ENCODE measurements at regions not wholly inside any gene's neighbourhood (a gene's known extent, or its start where the extent isn't known, plus 50 kb on each side); places are given as distances from the start of the nearest gene placed in this dataset.

- ChIA-PET CTCF (no interaction called here), POLR2A (no interaction called here)
- H3K27ac Mint-ChIP-seq = no peak overlapping the region
- H3K36me3 Mint-ChIP-seq (ENCODE audit: low read depth) = no peaks in the 10 kb centered on the region
- H3K27me3 Mint-ChIP-seq = no peaks in the 10 kb centered on the region
- H3K9me3 Mint-ChIP-seq = peaks cover 6% of the 10 kb centered on the region
- no peak overlapping the region for H3K4me3 Mint-ChIP-seq
- H3K4me1 Mint-ChIP-seq = no peaks in the 10 kb centered on the region
- no peak for DNase-seq
These were observed 1134.7 kb upstream of the ADGRL2 start for GRCh38 chr1:80666073-80666472.

- CTCF ChIA-PET = no interaction called here
- H3K27me3 Mint-ChIP-seq = no peaks in the 10 kb centered on the region
- POLR2A ChIA-PET = no interaction called here
- DNase-seq = no peak
- peaks cover 6% of the 10 kb centered on the region for H3K9me3 Mint-ChIP-seq
- H3K4me3 Mint-ChIP-seq = no peak overlapping the region
- no peak overlapping the region for H3K27ac Mint-ChIP-seq
- H3K36me3 Mint-ChIP-seq (ENCODE audit: low read depth) = no peaks in the 10 kb centered on the region
- no peaks in the 10 kb centered on the region for H3K4me1 Mint-ChIP-seq
These were observed 1141.6 kb upstream of the ADGRL2 start for GRCh38 chr1:80659161-80659560.

GRCh38 chr1:80657707-80658106, 1143.0 kb upstream of the ADGRL2 start:
- ChIA-PET CTCF (no interaction called here), POLR2A (no interaction called here)
- Mint-ChIP-seq H3K4me1 (no peaks in the 10 kb centered on the region), H3K4me3 (no peak overlapping the region), H3K27me3 (no peaks in the 10 kb centered on the region), H3K27ac (no peak overlapping the region), H3K9me3 (peaks cover 6% of the 10 kb centered on the region), H3K36me3 (ENCODE audit: low read depth) (no peaks in the 10 kb centered on the region)
- DNase-seq = no peak

- H3K36me3 Mint-ChIP-seq (ENCODE audit: low read depth) = no peaks in the 10 kb centered on the region
- H3K4me3 Mint-ChIP-seq = no peak overlapping the region
- DNase-seq = no peak
- ChIA-PET CTCF (no interaction called here), POLR2A (no interaction called here)
- peaks cover 3% of the 10 kb centered on the region for H3K9me3 Mint-ChIP-seq
- no peaks in the 10 kb centered on the region for H3K27me3 Mint-ChIP-seq
- no peak overlapping the region for H3K27ac Mint-ChIP-seq
- H3K4me1 Mint-ChIP-seq = no peaks in the 10 kb centered on the region
These were observed 1143.6 kb upstream of the ADGRL2 start for GRCh38 chr1:80657044-80657643.

DNA sequence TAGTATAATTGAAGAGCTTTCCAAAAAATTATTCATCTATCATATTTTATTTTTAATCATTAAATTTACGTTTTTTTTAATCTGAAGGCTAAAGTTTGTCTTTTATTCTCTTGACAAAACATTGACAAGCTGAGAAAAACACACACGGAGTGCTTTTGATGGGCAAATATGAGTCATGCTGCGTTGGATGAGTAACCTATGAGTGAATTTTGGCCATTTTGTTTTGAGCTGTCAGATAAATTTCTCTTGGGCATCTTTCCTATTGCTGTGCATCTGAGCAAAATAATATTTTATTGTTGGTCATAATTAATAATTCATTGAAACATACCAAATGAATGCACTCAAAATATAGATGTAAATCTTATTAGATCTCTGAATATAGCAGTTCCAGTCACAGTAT, 1144.1 kb upstream of the ADGRL2 start:
- Mint-ChIP-seq H3K4me3 (no peak overlapping the region), H3K36me3 (ENCODE audit: low read depth) (no peaks in the 10 kb centered on the region), H3K4me1 (no peaks in the 10 kb centered on the region), H3K27ac (no peak overlapping the region), H3K27me3 (no peaks in the 10 kb centered on the region), H3K9me3 (peaks cover 2% of the 10 kb centered on the region)
- no peak for DNase-seq
- POLR2A ChIA-PET = no interaction called here
- CTCF ChIA-PET = no interaction called here

GRCh38 chr1:80656014-80656636, 1144.6 kb upstream of the ADGRL2 start:
- Mint-ChIP-seq H3K27me3 (no peaks in the 10 kb centered on the region), H3K4me1 (no peaks in the 10 kb centered on the region), H3K36me3 (ENCODE audit: low read depth) (no peaks in the 10 kb centered on the region), H3K4me3 (no peak overlapping the region), H3K9me3 (peaks cover 2% of the 10 kb centered on the region), H3K27ac (no peak overlapping the region)
- CTCF ChIA-PET = no interaction called here
- POLR2A ChIA-PET = no interaction called here
- no peak for DNase-seq

DNA sequence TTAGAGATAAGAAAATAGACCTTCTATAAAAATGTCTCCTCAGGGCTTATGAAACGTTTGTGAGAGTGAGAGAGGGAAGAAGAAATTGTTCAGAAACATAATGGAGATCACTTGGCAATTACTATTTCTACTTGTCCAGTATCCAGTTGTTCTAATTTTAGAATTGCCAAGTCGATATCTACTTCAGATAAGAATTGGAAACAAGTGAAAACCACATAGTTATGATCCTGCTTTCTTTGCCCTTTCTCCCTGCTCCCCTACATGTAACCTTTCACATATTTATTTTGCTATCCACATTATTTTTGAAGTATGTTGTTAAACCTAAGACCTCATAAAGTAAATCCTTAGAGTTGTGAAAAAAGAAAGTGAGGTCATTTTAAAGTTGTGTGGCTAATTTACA, 1154.7 kb upstream of the ADGRL2 start:
- POLR2A ChIA-PET = no interaction called here
- CTCF ChIA-PET = no interaction called here
- no peaks in the 10 kb centered on the region for H3K9me3 Mint-ChIP-seq

GRCh38 chr1:80645621-80646020, 1155.1 kb upstream of the ADGRL2 start:
- no peak overlapping the region for H3K27ac Mint-ChIP-seq
- no peaks in the 10 kb centered on the region for H3K4me1 Mint-ChIP-seq
- H3K9me3 Mint-ChIP-seq = no peaks in the 10 kb centered on the region
- no peaks in the 10 kb centered on the region for H3K27me3 Mint-ChIP-seq
- CTCF ChIA-PET = no interaction called here
- H3K36me3 Mint-ChIP-seq (ENCODE audit: low read depth) = no peaks in the 10 kb centered on the region
- POLR2A ChIA-PET = no interaction called here
- H3K4me3 Mint-ChIP-seq = no peak overlapping the region
- no peak for DNase-seq

More for the DNA sequence above, 1154.7 kb upstream of the ADGRL2 start:
- Mint-ChIP-seq H3K4me3 (no peak overlapping the region), H3K36me3 (ENCODE audit: low read depth) (no peaks in the 10 kb centered on the region), H3K27ac (no peak overlapping the region), H3K27me3 (no peaks in the 10 kb centered on the region), H3K4me1 (no peaks in the 10 kb centered on the region)
- no peak for DNase-seq

- Mint-ChIP-seq H3K36me3 (ENCODE audit: low read depth) (no peaks in the 10 kb centered on the region), H3K9me3 (peaks cover 1% of the 10 kb centered on the region), H3K27ac (no peak overlapping the region), H3K4me1 (no peaks in the 10 kb centered on the region), H3K27me3 (no peaks in the 10 kb centered on the region), H3K4me3 (no peak overlapping the region)
- CTCF ChIA-PET = no interaction called here
- DNase-seq = no peak
- POLR2A ChIA-PET = no interaction called here
These were observed 1159.8 kb upstream of the ADGRL2 start for GRCh38 chr1:80640978-80641377.

- H3K4me1 Mint-ChIP-seq = no peaks in the 10 kb centered on the region
- no peaks in the 10 kb centered on the region for H3K27me3 Mint-ChIP-seq
- peaks cover 2% of the 10 kb centered on the region for H3K9me3 Mint-ChIP-seq
- ChIA-PET POLR2A (no interaction called here), CTCF (no interaction called here)
- H3K4me3 Mint-ChIP-seq = no peak overlapping the region
- H3K27ac Mint-ChIP-seq = no peak overlapping the region
- DNase-seq = no peak
- H3K36me3 Mint-ChIP-seq (ENCODE audit: low read depth) = no peaks in the 10 kb centered on the region
These were observed 1160.8 kb upstream of the ADGRL2 start for GRCh38 chr1:80639777-80640533.

DNA sequence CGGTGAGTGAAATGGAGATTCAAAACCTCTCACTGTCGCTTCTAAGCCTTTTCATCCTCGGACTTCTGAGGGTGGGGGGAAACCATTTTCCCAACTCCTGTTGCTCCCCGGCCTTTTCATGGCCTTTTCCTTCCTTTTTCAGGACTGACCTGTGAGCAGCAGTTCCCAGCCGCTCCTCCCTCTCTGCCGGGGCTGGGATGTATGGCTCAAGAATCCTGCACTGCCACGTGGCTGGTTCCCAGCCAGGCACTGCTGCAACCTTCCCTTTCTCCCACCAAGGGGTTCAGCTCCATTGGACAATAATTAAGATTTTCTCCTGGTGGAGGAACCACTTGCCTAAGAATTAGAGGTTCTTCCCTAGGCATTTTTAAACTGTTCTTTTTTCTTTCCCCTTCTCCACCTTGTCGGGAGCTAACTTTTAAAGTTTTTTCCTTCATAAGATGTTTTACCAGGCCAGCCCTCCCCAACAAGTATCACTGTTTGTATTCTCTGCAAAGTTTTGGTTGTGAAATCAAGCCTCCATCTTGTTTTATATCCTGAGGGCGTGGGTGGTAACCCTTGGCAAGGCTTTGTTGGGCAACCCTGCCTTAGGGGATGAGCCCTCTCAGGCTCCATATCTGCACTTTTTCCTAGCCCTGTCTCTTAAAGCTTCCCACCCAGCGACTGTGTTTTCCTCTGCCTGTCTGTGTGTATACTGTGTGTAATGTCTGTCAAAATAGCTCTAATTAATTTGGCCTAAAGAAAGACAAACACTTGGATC, 1166.6 kb upstream of the ADGRL2 start:
- ChIA-PET CTCF (no interaction called here), POLR2A (no interaction called here)
- Mint-ChIP-seq H3K9me3 (peaks cover 7% of the 10 kb centered on the region), H3K27ac (no peak overlapping the region), H3K4me3 (no peak overlapping the region), H3K36me3 (ENCODE audit: low read depth) (no peaks in the 10 kb centered on the region), H3K27me3 (no peaks in the 10 kb centered on the region), H3K4me1 (no peaks in the 10 kb centered on the region)
- DNase-seq = no peak

- Mint-ChIP-seq H3K36me3 (ENCODE audit: low read depth) (no peaks in the 10 kb centered on the region), H3K4me3 (no peak overlapping the region), H3K27ac (no peak overlapping the region), H3K9me3 (peaks cover 5% of the 10 kb centered on the region), H3K27me3 (no peaks in the 10 kb centered on the region), H3K4me1 (no peaks in the 10 kb centered on the region)
- POLR2A ChIA-PET = no interaction called here
- DNase-seq = no peak
- CTCF ChIA-PET = no interaction called here
These were observed 1168.5 kb upstream of the ADGRL2 start for GRCh38 chr1:80632284-80632683.

DNA sequence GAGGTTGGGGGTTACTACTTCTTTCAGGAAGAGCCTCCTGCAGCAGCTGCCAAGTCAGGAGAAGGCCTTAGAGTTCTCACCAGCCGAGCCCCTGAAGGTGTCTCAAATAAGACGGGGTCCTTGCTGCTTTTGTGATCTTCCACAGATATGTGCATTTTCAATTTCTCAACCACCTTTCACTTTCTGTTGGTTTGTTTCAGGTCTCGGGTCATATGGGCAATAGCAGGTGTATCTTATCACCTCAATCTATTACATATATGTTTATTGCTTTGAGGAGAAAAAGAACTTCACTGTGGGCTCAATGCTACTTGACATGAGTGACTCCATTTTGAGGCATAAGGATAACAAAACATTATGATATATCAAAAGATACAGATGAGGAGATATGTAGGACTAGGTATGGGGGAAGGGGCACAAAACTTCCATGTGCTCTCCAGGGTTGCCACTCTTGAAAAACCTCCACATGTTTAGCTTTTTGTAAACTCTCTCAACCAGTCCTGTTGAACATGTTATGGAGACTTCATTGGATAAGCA, 1171.4 kb upstream of the ADGRL2 start:
- no peaks in the 10 kb centered on the region for H3K4me1 Mint-ChIP-seq
- H3K4me3 Mint-ChIP-seq = no peak overlapping the region
- no peaks in the 10 kb centered on the region for H3K36me3 Mint-ChIP-seq (ENCODE audit: low read depth)
- CTCF ChIA-PET = no interaction called here
- H3K27ac Mint-ChIP-seq = no peak overlapping the region
- H3K27me3 Mint-ChIP-seq = no peaks in the 10 kb centered on the region
- DNase-seq = no peak
- H3K9me3 Mint-ChIP-seq = peaks cover 3% of the 10 kb centered on the region
- POLR2A ChIA-PET = no interaction called here
